ENCODE measurements at regions not wholly inside any gene's neighbourhood (a gene's known extent, or its start where the extent isn't known, plus 50 kb on each side); places are given as distances from the start of the nearest gene placed in this dataset.

GRCh38 chr1:94675373-94675772, 133.8 kb upstream of the F3 start:
- no peak overlapping the region for H3K14ac ChIP-seq (ENCODE audit: low read length)
- no peak overlapping the region for H3K18ac ChIP-seq (ENCODE audit: low read length)
- no peak for DNase-seq
- no peak overlapping the region for H2BK120ac ChIP-seq (ENCODE audit: insufficient read depth, low read length, poor library complexity)
- no peak overlapping the region for H2AK5ac ChIP-seq (ENCODE audit: low read length)
- no peak overlapping the region for H2BK5ac ChIP-seq (ENCODE audit: low read depth, low read length, poor library complexity)
- H3K79me2 ChIP-seq (ENCODE audit: control insufficient read depth, insufficient read depth, low read length, poor library complexity), result no peaks in the 10 kb centered on the region
- no peak overlapping the region for H3K27ac ChIP-seq (ENCODE audit: low read depth, low read length)
- no peak overlapping the region for H4K12ac ChIP-seq (ENCODE audit: low read depth, low read length)
- peaks cover 2% of the 10 kb centered on the region for H3K9me3 ChIP-seq (ENCODE audit: insufficient read depth, low read depth, low read length)
- H3K36me3 ChIP-seq (ENCODE audit: control insufficient read depth in 1 of 2, insufficient read depth in 2 of 2, low read length in 2 of 2), result no peaks in the 10 kb centered on the region
- H3K23ac ChIP-seq (ENCODE audit: low read length), result no peak overlapping the region
- no peak overlapping the region for H3K4ac ChIP-seq (ENCODE audit: low read depth, low read length)
- H3K4me3 ChIP-seq (ENCODE audit: low read depth, low read length), result no peak overlapping the region
- H4K8ac ChIP-seq (ENCODE audit: low read depth, low read length), result no peak overlapping the region
- no peaks in the 10 kb centered on the region for H3K4me1 ChIP-seq (ENCODE audit: control insufficient read depth in 1 of 2, insufficient read depth in 2 of 2, low read length in 2 of 2)
- no peak overlapping the region for H2AFZ ChIP-seq (ENCODE audit: insufficient read depth, low read length, poor library complexity)
- WGBS (ENCODE audit: extremely low coverage, insufficient coverage, insufficient read length), result no CpG with 5 or more reads among the region's 4 CpGs
- H2BK12ac ChIP-seq (ENCODE audit: low read length), result no peak overlapping the region
- H3K9ac ChIP-seq (ENCODE audit: low read length), result no peak overlapping the region
- H4K91ac ChIP-seq (ENCODE audit: low read depth, low read length), result no peak overlapping the region
- no peaks in the 10 kb centered on the region for H3K27me3 ChIP-seq (ENCODE audit: insufficient read depth, low read length)
- H3K79me1 ChIP-seq (ENCODE audit: low read length), result no peaks in the 10 kb centered on the region
- no peak overlapping the region for H3K4me2 ChIP-seq (ENCODE audit: low read length)

- Histone ChIP-seq H3K9me3 (ENCODE audit: insufficient read depth, low read depth, low read length) (peaks cover 2% of the 10 kb centered on the region), H3K18ac (ENCODE audit: low read length) (no peak overlapping the region)
- WGBS (ENCODE audit: extremely low coverage, insufficient coverage, insufficient read length), result no CpG with 5 or more reads among the region's 1 CpG
These were observed 133.3 kb upstream of the F3 start for GRCh38 chr1:94674876-94675275.

DNA sequence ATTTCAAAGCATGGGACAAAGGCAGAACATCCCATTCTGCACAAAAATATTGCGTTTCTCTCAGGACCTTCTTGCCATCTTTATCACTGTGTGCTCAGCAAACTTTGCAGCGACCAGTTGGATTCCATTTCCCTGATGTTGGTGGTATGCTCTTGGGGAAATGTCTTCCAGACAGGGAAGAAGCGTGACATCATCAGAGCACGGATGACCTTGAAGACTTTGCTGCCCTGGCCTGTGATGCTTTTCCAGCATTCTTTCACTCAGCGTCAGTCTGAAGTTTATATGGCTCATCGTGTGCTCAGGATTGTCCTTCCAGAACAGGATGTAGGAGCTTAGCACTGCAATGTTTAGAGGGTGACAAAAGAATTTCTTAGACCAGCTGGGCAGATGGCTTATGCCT, 131.4 kb upstream of the F3 start:
- H3K27me3 ChIP-seq (ENCODE audit: insufficient read depth, low read length), result no peaks in the 10 kb centered on the region
- no peak overlapping the region for H3K14ac ChIP-seq (ENCODE audit: low read length)
- no peak for DNase-seq
- H3K4me3 ChIP-seq (ENCODE audit: low read depth, low read length), result no peak overlapping the region
- no peak overlapping the region for H3K9ac ChIP-seq (ENCODE audit: low read length)
- no CpG with 5 or more reads among the region's 6 CpGs for WGBS (ENCODE audit: extremely low coverage, insufficient coverage, insufficient read length)
- no peak overlapping the region for H4K12ac ChIP-seq (ENCODE audit: low read depth, low read length)
- no peaks in the 10 kb centered on the region for H3K79me2 ChIP-seq (ENCODE audit: control insufficient read depth, insufficient read depth, low read length, poor library complexity)
- H2AK5ac ChIP-seq (ENCODE audit: low read length), result no peak overlapping the region
- H3K4ac ChIP-seq (ENCODE audit: low read depth, low read length), result no peak overlapping the region
- no peak overlapping the region for H3K23ac ChIP-seq (ENCODE audit: low read length)
- H2AFZ ChIP-seq (ENCODE audit: insufficient read depth, low read length, poor library complexity), result no peak overlapping the region
- no peak overlapping the region for H2BK12ac ChIP-seq (ENCODE audit: low read length)
- no peak overlapping the region for H2BK120ac ChIP-seq (ENCODE audit: insufficient read depth, low read length, poor library complexity)
- H3K36me3 ChIP-seq (ENCODE audit: control insufficient read depth in 1 of 2, insufficient read depth in 2 of 2, low read length in 2 of 2), result no peaks in the 10 kb centered on the region
- H4K8ac ChIP-seq (ENCODE audit: low read depth, low read length), result no peak overlapping the region
- H3K4me2 ChIP-seq (ENCODE audit: low read length), result no peak overlapping the region
- no peak overlapping the region for H2BK5ac ChIP-seq (ENCODE audit: low read depth, low read length, poor library complexity)
- no peaks in the 10 kb centered on the region for H3K4me1 ChIP-seq (ENCODE audit: control insufficient read depth in 1 of 2, insufficient read depth in 2 of 2, low read length in 2 of 2)
- H3K27ac ChIP-seq (ENCODE audit: low read depth, low read length), result no peak overlapping the region
- H3K9me3 ChIP-seq (ENCODE audit: insufficient read depth, low read depth, low read length), result peaks cover 2% of the 10 kb centered on the region
- H4K91ac ChIP-seq (ENCODE audit: low read depth, low read length), result no peak overlapping the region
- no peak overlapping the region for H3K18ac ChIP-seq (ENCODE audit: low read length)
- no peaks in the 10 kb centered on the region for H3K79me1 ChIP-seq (ENCODE audit: low read length)

More at GRCh38 chr1:94674876-94675275, 133.3 kb upstream of the F3 start:
- no peaks in the 10 kb centered on the region for H3K27me3 ChIP-seq (ENCODE audit: insufficient read depth, low read length)
- no peak overlapping the region for H3K4me3 ChIP-seq (ENCODE audit: low read depth, low read length)
- H4K12ac ChIP-seq (ENCODE audit: low read depth, low read length), result no peak overlapping the region
- no peak overlapping the region for H3K23ac ChIP-seq (ENCODE audit: low read length)
- no peak overlapping the region for H2BK5ac ChIP-seq (ENCODE audit: low read depth, low read length, poor library complexity)
- no peak overlapping the region for H3K27ac ChIP-seq (ENCODE audit: low read depth, low read length)
- no peak overlapping the region for H2AFZ ChIP-seq (ENCODE audit: insufficient read depth, low read length, poor library complexity)
- no peak overlapping the region for H3K4ac ChIP-seq (ENCODE audit: low read depth, low read length)
- H4K91ac ChIP-seq (ENCODE audit: low read depth, low read length), result no peak overlapping the region
- H3K4me1 ChIP-seq (ENCODE audit: control insufficient read depth in 1 of 2, insufficient read depth in 2 of 2, low read length in 2 of 2), result no peaks in the 10 kb centered on the region
- no peaks in the 10 kb centered on the region for H3K36me3 ChIP-seq (ENCODE audit: control insufficient read depth in 1 of 2, insufficient read depth in 2 of 2, low read length in 2 of 2)
- no peak overlapping the region for H2AK5ac ChIP-seq (ENCODE audit: low read length)
- no peak overlapping the region for H4K8ac ChIP-seq (ENCODE audit: low read depth, low read length)
- no peak overlapping the region for H3K9ac ChIP-seq (ENCODE audit: low read length)
- no peak overlapping the region for H3K4me2 ChIP-seq (ENCODE audit: low read length)
- no peak overlapping the region for H2BK12ac ChIP-seq (ENCODE audit: low read length)
- no peak overlapping the region for H3K14ac ChIP-seq (ENCODE audit: low read length)
- no peaks in the 10 kb centered on the region for H3K79me1 ChIP-seq (ENCODE audit: low read length)
- H2BK120ac ChIP-seq (ENCODE audit: insufficient read depth, low read length, poor library complexity), result no peak overlapping the region
- DNase-seq, result no peak
- no peaks in the 10 kb centered on the region for H3K79me2 ChIP-seq (ENCODE audit: control insufficient read depth, insufficient read depth, low read length, poor library complexity)

GRCh38 chr1:94672001-94672400, 130.4 kb upstream of the F3 start:
- Histone ChIP-seq H4K12ac (ENCODE audit: low read depth, low read length) (no peak overlapping the region), H2BK5ac (ENCODE audit: low read depth, low read length, poor library complexity) (no peak overlapping the region), H3K79me1 (ENCODE audit: low read length) (no peaks in the 10 kb centered on the region), H3K23ac (ENCODE audit: low read length) (no peak overlapping the region), H2BK120ac (ENCODE audit: insufficient read depth, low read length, poor library complexity) (no peak overlapping the region), H4K8ac (ENCODE audit: low read depth, low read length) (no peak overlapping the region), H2AK5ac (ENCODE audit: low read length) (no peak overlapping the region), H3K18ac (ENCODE audit: low read length) (no peak overlapping the region), H3K79me2 (ENCODE audit: control insufficient read depth, insufficient read depth, low read length, poor library complexity) (no peaks in the 10 kb centered on the region), H3K4ac (ENCODE audit: low read depth, low read length) (no peak overlapping the region), H3K9ac (ENCODE audit: low read length) (no peak overlapping the region), H3K27me3 (ENCODE audit: insufficient read depth, low read length) (no peaks in the 10 kb centered on the region), H4K91ac (ENCODE audit: low read depth, low read length) (no peak overlapping the region), H3K14ac (ENCODE audit: low read length) (no peak overlapping the region), H2BK12ac (ENCODE audit: low read length) (no peak overlapping the region), H3K9me3 (ENCODE audit: insufficient read depth, low read depth, low read length) (peaks cover 2% of the 10 kb centered on the region), H3K36me3 (ENCODE audit: control insufficient read depth in 1 of 2, insufficient read depth in 2 of 2, low read length in 2 of 2) (no peaks in the 10 kb centered on the region), H3K4me1 (ENCODE audit: control insufficient read depth in 1 of 2, insufficient read depth in 2 of 2, low read length in 2 of 2) (no peaks in the 10 kb centered on the region), H3K4me3 (ENCODE audit: low read depth, low read length) (no peak overlapping the region), H3K27ac (ENCODE audit: low read depth, low read length) (no peak overlapping the region), H3K4me2 (ENCODE audit: low read length) (no peak overlapping the region), H2AFZ (ENCODE audit: insufficient read depth, low read length, poor library complexity) (no peak overlapping the region)
- no peak for DNase-seq
- WGBS (ENCODE audit: extremely low coverage, insufficient coverage, insufficient read length), result no CpG with 5 or more reads among the region's 2 CpGs
